Endothelial cell (in vitro differentiated cells): ENCODE measurements at regions not wholly inside any gene's neighbourhood (a gene's known extent, or its start where the extent isn't known, plus 50 kb on each side); places are given as distances from the start of the nearest gene placed in this dataset.
"Not testable (repeated sequence)": the region's sequence is repeated elsewhere in the genome, so short reads cannot be mapped to it uniquely, and the experiment has no call there.

ENCODE experiments used
- DNase-seq: peaks from one replicate; pipeline ENCODE4 v3.0.0; 2021; ENCODE audit warnings: low spot score
- H3K27ac Mint-ChIP-seq: one replicate; pipeline ENCODE4 v1.8.0; 2021; ENCODE audit warnings: mixed read lengths, inconsistent platforms; ENCODE audit not compliant: unreplicated experiment
- H3K27me3 Mint-ChIP-seq: one replicate; pipeline ENCODE4 v1.8.0; 2021; ENCODE audit warnings: mild to moderate bottlenecking, moderate library complexity, mixed read lengths, inconsistent platforms; ENCODE audit not compliant: unreplicated experiment
- H3K36me3 Mint-ChIP-seq: one replicate; pipeline ENCODE4 v1.8.0; 2021; ENCODE audit warnings: mild to moderate bottlenecking, low read depth, mixed read lengths, inconsistent platforms; ENCODE audit not compliant: unreplicated experiment
- H3K4me1 Mint-ChIP-seq: one replicate; pipeline ENCODE4 v1.8.0; 2021; ENCODE audit warnings: mild to moderate bottlenecking, mixed read lengths, inconsistent platforms; ENCODE audit not compliant: unreplicated experiment
- H3K4me3 Mint-ChIP-seq: one replicate; pipeline ENCODE4 v1.8.0; 2021; ENCODE audit warnings: mild to moderate bottlenecking, mixed read lengths, inconsistent platforms; ENCODE audit not compliant: unreplicated experiment
- H3K9me3 Mint-ChIP-seq: one replicate; pipeline ENCODE4 v1.8.0; 2021; ENCODE audit warnings: mixed read lengths, inconsistent platforms; ENCODE audit not compliant: unreplicated experiment
- CTCF ChIP-seq: fragments of 200-600 bp; sonication (generic); IDR thresholded peaks from one replicate; pipeline ENCODE4 v1.5.0; 2021; ENCODE audit warnings: antibody characterized with exemption; ENCODE audit not compliant: unreplicated experiment

GRCh38 chr14:83291714-83292113, 1758.1 kb upstream of the SEL1L start:
- no peak for TF ChIP-seq CTCF
- H3K27me3 Mint-ChIP-seq: no peaks in the 10 kb centered on the region
- peaks cover 6% of the 10 kb centered on the region for H3K4me1 Mint-ChIP-seq
- no peak for DNase-seq
- H3K36me3 Mint-ChIP-seq: no peaks in the 10 kb centered on the region
- no peak overlapping the region for H3K4me3 Mint-ChIP-seq
- H3K9me3 Mint-ChIP-seq: no peaks in the 10 kb centered on the region
- H3K27ac Mint-ChIP-seq: no peak overlapping the region

GRCh38 chr14:83294941-83295340, 1761.3 kb upstream of the SEL1L start:
- no peak overlapping the region for H3K4me3 Mint-ChIP-seq
- peaks cover 2% of the 10 kb centered on the region for H3K27me3 Mint-ChIP-seq
- no peak for DNase-seq
- no peaks in the 10 kb centered on the region for H3K9me3 Mint-ChIP-seq
- no peak overlapping the region for H3K27ac Mint-ChIP-seq
- no peaks in the 10 kb centered on the region for H3K36me3 Mint-ChIP-seq
- no peaks in the 10 kb centered on the region for H3K4me1 Mint-ChIP-seq
- no peak for TF ChIP-seq CTCF

DNA sequence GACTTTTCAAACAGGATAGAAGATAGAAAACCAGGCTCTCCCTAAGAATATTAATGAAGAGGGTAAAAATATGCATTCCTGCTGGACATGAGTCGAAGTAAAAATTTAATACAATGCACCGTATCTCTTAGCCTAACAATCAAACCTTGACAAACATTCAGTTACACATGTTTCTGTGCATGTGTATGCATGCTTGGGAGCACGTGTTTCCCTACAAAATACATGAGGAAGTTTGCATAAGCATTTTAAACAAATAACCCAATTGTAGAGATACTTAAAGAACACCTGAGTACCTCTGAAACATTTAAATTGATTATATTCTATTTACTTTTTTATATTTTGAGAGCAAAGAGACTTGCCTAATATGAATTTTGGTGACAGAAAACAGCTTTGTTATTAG, 1763.7 kb upstream of the SEL1L start:
- no peaks in the 10 kb centered on the region for H3K9me3 Mint-ChIP-seq

DNA sequence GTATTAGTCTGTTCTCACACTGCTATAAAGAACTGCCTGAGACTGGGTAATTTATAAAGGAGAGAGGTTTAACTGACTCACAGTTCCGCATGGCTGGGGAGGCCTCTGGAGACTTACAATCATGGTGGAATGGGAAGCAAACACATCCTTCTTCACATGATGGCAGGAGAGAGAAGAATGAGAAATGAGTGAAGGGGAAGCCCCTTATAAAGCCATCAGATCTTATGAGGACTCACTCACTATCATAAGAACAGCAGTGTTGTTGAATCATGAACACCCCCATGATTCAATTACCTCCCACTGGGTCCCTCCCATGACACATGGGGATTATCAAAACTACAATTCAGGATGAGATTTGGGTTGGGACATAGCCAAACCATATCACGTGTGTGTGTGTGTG, 1764.4 kb upstream of the SEL1L start:
- H3K4me3 Mint-ChIP-seq, H3K27ac Mint-ChIP-seq, H3K36me3 Mint-ChIP-seq, H3K9me3 Mint-ChIP-seq, H3K4me1 Mint-ChIP-seq, H3K27me3 Mint-ChIP-seq, DNase-seq: not testable (repeated sequence)

More for the DNA sequence above, 1763.7 kb upstream of the SEL1L start:
- Mint-ChIP-seq H3K27me3 (peaks cover 2% of the 10 kb centered on the region), H3K27ac (no peak overlapping the region), H3K4me3 (no peak overlapping the region), H3K4me1 (no peaks in the 10 kb centered on the region), H3K36me3 (no peaks in the 10 kb centered on the region)
- TF ChIP-seq CTCF: no peak
- DNase-seq: no peak

GRCh38 chr14:83300476-83301064, 1766.9 kb upstream of the SEL1L start:
- no peak for DNase-seq
- Mint-ChIP-seq H3K9me3 (no peaks in the 10 kb centered on the region), H3K27ac (no peak overlapping the region), H3K36me3 (no peaks in the 10 kb centered on the region), H3K4me1 (no peaks in the 10 kb centered on the region), H3K4me3 (no peak overlapping the region), H3K27me3 (peaks cover 2% of the 10 kb centered on the region)
- TF ChIP-seq CTCF: peak; percentile 94
